MCF 10A (cell line): ENCODE measurements at regions not wholly inside any gene's neighbourhood (a gene's known extent, or its start where the extent isn't known, plus 50 kb on each side); places are given as distances from the start of the nearest gene placed in this dataset.

Experiments
- BruUV-seq: library from RNA; stranded (reverse); fragments of 400-500 nt; replicated peaks from 2 replicates; lab custom pipeline; 2021; lab: Mats Ljungman, UMichigan
- CTCF ChIA-PET: fragments of 300-600 bp; sonication (Branson Sonifier 250); formaldehyde crosslinking; extraction: SDS; loops from one replicate; lab custom pipeline; 2021; ENCODE audit warnings: antibody characterized with exemption, inconsistent platforms; lab: Yijun Ruan, JAX
- POLR2A ChIA-PET: fragments of 300-600, 350-650 bp; sonication (Branson Sonifier 250); formaldehyde crosslinking; extraction: SDS; loops from one replicate; lab custom pipeline; 2020; ENCODE audit warnings: antibody characterized with exemption, inconsistent platforms; lab: Yijun Ruan, JAX
- DNase-seq: peaks from one replicate; pipeline ENCODE4 v3.0.0-alpha.2; 2018; ENCODE audit not compliant: unreplicated experiment
- H3K27ac Mint-ChIP-seq: one replicate; pipeline ENCODE4 v1.8.0; 2022; ENCODE audit warnings: mild to moderate bottlenecking, low read depth, mixed read lengths; ENCODE audit not compliant: unreplicated experiment
- H3K27me3 Mint-ChIP-seq: one replicate; pipeline ENCODE4 v1.8.0; 2022; ENCODE audit warnings: mixed read lengths; ENCODE audit not compliant: insufficient read depth, unreplicated experiment
- H3K36me3 Mint-ChIP-seq: one replicate; pipeline ENCODE4 v1.8.0; 2022; ENCODE audit warnings: mild to moderate bottlenecking, moderate library complexity, mixed read lengths; ENCODE audit not compliant: insufficient read depth, unreplicated experiment
- H3K4me1 Mint-ChIP-seq: one replicate; pipeline ENCODE4 v1.8.0; 2022; ENCODE audit warnings: mixed read lengths; ENCODE audit not compliant: insufficient read depth, unreplicated experiment
- H3K4me3 Mint-ChIP-seq: one replicate; pipeline ENCODE4 v1.8.0; 2022; ENCODE audit warnings: mild to moderate bottlenecking, moderate library complexity, mixed read lengths; ENCODE audit not compliant: unreplicated experiment
- H3K9me3 Mint-ChIP-seq: one replicate; pipeline ENCODE4 v1.8.0; 2022; ENCODE audit warnings: mixed read lengths; ENCODE audit not compliant: unreplicated experiment
- CTCF ChIP-seq: fragments of 200-600 bp; IDR thresholded peaks from one replicate; pipeline ENCODE4 v1.8.0; 2022; ENCODE audit warnings: antibody characterized with exemption, mild to moderate bottlenecking; ENCODE audit not compliant: unreplicated experiment
- intact Hi-C: fragments of 100-400 bp; cut with micrococcal nuclease; formaldehyde crosslinking; loops from 2 replicates; pipeline ENCODE4 v1.14.1; 2022

GRCh38 chr4:173857828-173858227, 327.8 kb upstream of the HAND2 start:
- Mint-ChIP-seq H3K27me3 (peaks cover 44% of the 10 kb centered on the region), H3K4me3 (no peak overlapping the region), H3K27ac (no peak overlapping the region), H3K4me1 (no peaks in the 10 kb centered on the region), H3K36me3 (no peaks in the 10 kb centered on the region), H3K9me3 (no peaks in the 10 kb centered on the region)
- intact Hi-C loops, result no loop called here
- no peak for DNase-seq
- TF ChIP-seq CTCF, result no peak
- ChIA-PET POLR2A (interaction anchor here (1.0 kb wide), 1 partner anchor 8 kb away, joined by 3 read pairs; no protein-coding TSS in a partner anchor), CTCF (no interaction called here)
- BruUV-seq, result no TSS peak

GRCh38 chr4:173855015-173855414, 325.0 kb upstream of the HAND2 start:
- Mint-ChIP-seq H3K4me1 (no peaks in the 10 kb centered on the region), H3K36me3 (no peaks in the 10 kb centered on the region), H3K27me3 (peaks cover 60% of the 10 kb centered on the region), H3K27ac (no peak overlapping the region), H3K9me3 (no peaks in the 10 kb centered on the region), H3K4me3 (no peak overlapping the region)
- BruUV-seq, result no TSS peak
- intact Hi-C loops, result no loop called here
- POLR2A ChIA-PET, result no interaction called here
- no peak for DNase-seq
- CTCF ChIA-PET, result interaction anchor here (0.6 kb wide), 1 partner anchor 902 kb away, joined by 3 read pairs; no protein-coding TSS in a partner anchor
- no peak for TF ChIP-seq CTCF

GRCh38 chr4:173852775-173853174, 322.7 kb upstream of the HAND2 start:
- H3K27me3 Mint-ChIP-seq, result peaks cover 57% of the 10 kb centered on the region
- CTCF ChIA-PET, result no interaction called here
- TF ChIP-seq CTCF, result no peak
- no peaks in the 10 kb centered on the region for H3K4me1 Mint-ChIP-seq
- BruUV-seq, result no TSS peak
- no peaks in the 10 kb centered on the region for H3K36me3 Mint-ChIP-seq
- POLR2A ChIA-PET, result no interaction called here
- DNase-seq, result no peak
- intact Hi-C loops, result no loop called here
- H3K27ac Mint-ChIP-seq, result no peak overlapping the region
- no peak overlapping the region for H3K4me3 Mint-ChIP-seq
- H3K9me3 Mint-ChIP-seq, result no peaks in the 10 kb centered on the region

- no peak for TF ChIP-seq CTCF
- POLR2A ChIA-PET, result no interaction called here
- H3K27ac Mint-ChIP-seq, result no peak overlapping the region
These were observed 315.6 kb upstream of the HAND2 start for GRCh38 chr4:173845580-173845979.

More at GRCh38 chr4:173845580-173845979, 315.6 kb upstream of the HAND2 start:
- intact Hi-C loops, result no loop called here
- peaks cover 84% of the 10 kb centered on the region for H3K27me3 Mint-ChIP-seq
- CTCF ChIA-PET, result interaction anchor here (1.0 kb wide), 1 partner anchor 8 kb away, joined by 3 read pairs; no protein-coding TSS in a partner anchor
- no peaks in the 10 kb centered on the region for H3K9me3 Mint-ChIP-seq
- DNase-seq, result no peak
- H3K4me3 Mint-ChIP-seq, result no peak overlapping the region
- H3K4me1 Mint-ChIP-seq, result no peaks in the 10 kb centered on the region
- no TSS peak for BruUV-seq
- H3K36me3 Mint-ChIP-seq, result no peaks in the 10 kb centered on the region
